Myocyte (in vitro differentiated cells): ENCODE measurements at regions not wholly inside any gene's neighbourhood (a gene's known extent, or its start where the extent isn't known, plus 50 kb on each side); places are given as distances from the start of the nearest gene placed in this dataset.

Source experiments
- DNase-seq: peaks from one replicate; pipeline ENCODE4 v3.0.0-alpha.2; 2012; ENCODE audit warnings: low read depth

DNA sequence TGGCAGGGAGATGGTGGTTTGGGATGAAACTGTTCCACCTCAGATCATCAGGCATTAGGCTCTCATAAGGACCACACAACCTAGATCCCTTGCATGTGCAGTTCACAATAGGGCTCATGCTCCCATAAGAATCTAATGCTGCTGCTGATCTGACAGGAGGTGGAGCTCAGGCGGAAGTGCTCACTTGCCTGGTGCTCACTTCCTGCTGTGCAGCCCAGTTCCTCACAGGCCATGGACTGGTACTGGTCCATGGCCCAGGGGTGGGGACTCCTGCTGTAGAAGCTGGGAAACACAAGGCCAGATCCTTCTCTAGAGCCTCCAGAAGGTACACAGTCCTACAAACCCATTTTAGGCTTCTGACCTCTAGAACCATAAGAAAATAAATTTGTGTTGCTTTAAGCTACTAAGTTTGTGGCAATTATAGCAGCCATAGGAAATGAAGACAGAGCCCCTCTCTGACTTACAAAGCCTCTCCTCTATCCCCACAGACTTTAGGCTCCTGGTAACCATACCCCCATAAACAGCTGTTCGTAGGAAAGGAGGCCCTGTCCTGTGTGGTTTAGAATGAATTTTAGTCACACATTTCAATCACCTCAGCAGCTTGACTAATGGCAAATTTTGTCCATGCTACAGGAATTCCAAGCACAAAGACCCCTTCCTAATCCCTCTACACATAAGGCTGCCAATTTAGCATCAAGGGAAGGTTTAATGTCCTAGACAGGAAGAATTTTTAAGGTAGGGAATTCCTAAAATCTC lies 206.1 kb upstream of the PHYHIPL start:
- no peak for DNase-seq

DNA sequence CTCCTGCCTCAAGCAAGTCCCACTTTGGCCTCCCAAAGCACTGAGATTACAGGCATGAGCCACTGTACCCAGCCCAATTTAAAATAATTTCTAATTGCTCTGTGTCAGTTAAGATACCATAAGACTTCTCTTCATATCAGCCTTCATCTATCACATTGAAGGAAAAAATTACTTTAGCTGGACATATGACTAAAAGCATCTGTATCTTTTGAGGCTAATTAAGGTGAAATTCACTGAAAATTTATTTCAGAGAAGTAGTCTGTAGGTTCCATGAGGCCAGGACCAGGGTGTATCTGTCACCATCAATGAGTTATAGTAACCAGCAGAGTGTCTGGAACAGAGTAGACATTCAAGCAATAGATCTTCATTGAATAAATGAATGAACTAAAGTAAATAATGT lies 205.2 kb upstream of the PHYHIPL start:
- DNase-seq = no peak

DNA sequence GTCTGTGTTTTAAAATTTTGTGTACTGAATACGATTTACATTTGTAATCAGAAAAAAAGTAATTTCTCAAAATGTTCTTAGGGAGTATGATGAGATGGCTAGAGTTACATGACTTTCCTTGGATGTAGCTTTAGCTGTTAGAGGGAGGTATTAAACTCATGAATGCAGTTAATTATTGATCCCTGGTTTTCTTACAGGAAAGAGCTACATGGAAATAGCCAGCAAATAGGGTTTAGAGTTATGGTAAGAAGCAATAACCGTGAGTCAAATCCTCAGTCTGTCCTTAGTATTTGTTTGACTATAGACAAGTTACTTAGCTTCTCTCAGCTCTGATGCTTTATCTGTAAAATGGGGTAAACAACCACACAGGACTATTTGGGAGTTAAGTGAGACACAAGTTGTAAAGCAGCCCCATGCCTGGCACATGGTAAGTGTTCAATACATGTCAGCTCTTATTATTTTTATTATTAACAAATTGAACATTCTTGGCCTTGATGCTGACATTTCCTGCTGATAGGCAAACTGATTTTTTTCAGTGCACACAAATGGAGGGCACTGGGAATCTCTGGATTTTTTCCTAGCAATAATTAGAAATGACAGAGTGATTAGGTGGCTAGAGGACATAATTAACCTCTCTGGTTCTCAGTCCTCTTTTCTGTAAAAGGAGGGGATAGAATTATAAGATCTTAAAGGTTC lies 204.5 kb upstream of the PHYHIPL start:
- no peak for DNase-seq

DNA sequence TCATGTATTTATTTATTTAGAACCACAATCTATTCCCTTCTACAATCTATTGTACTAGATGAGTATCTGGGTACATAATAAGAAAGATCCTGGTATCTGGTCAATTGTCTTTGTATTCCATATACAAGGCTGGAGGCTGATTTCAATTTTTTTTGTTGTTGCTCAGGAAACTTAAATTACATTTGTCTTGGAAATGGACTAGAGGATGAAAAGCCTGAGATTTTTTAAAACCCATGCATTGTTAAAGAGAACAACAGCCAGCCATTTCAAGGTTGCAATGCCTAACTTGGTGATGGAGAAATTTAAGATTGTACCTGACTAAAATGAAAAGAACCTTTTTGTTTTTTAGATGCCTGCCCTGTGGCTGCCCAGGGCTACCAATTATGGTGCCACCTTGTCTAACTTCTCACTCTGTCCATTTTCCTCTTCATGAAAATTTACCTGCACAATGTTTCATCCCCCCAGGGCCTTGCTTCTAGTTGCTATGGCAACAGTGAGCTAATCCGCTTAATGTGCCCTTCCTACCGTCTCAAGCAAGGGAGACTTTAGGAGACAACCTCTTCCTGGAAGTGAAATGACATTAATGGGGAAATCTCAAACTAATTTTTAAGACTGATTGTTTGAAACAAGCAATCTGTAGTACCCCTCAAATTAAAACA lies 203.7 kb upstream of the PHYHIPL start:
- DNase-seq = no peak

DNA sequence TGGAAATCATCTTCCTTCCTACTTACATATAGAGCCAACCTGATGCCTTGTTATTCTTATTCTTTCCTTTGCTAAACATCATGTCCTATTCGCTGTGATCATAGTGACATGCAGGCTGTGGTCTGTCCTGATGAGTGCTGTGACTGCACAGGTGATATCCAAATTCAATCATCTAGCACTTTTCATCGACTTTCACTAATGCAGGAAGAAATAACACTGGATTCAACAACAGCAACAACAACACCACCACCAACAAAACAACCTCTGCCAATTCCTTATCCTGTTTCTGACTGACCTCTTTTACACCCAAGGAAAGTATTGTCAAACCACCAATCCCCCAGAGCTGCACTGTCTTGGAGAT lies 203.2 kb upstream of the PHYHIPL start:
- no peak for DNase-seq

DNA sequence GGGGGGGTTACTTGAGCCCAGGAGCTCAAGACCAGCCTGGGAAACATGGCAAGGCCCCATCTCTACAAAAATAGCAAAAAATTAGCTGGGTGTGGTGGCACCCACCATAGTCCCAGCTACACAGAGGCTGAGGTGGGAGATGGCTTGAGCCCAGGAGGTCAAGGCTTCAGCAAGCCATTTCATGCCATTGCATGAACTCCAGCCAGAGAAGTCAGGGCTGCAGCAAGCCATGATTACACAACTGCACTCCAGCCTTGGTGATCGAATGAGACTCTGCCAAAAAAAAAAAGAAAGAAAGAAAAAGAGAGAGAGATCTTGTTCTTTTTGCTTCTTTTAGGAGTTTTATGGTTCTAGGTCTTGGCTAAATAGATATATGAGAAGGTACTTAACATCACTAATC lies 200.2 kb upstream of the PHYHIPL start:
- DNase-seq = no peak

DNA sequence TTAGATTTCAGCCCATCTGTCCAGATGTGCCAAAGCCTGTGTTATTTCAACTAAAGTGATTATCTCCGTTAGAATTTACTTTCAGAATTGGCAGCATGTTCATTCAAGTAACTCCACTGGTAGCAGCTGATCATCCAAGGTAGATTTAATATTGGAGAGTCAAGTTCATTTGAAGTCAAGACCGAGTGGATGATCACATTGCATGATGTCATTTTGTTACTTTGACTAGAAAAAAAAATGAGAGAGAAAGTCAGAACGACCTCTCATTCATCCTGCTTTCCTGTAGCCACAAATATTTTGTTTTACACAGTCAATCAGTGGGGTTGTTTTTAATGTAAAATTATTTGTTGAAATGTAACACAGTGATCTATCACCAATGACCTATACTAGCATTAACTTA lies 196.7 kb upstream of the PHYHIPL start:
- DNase-seq = no peak

DNA sequence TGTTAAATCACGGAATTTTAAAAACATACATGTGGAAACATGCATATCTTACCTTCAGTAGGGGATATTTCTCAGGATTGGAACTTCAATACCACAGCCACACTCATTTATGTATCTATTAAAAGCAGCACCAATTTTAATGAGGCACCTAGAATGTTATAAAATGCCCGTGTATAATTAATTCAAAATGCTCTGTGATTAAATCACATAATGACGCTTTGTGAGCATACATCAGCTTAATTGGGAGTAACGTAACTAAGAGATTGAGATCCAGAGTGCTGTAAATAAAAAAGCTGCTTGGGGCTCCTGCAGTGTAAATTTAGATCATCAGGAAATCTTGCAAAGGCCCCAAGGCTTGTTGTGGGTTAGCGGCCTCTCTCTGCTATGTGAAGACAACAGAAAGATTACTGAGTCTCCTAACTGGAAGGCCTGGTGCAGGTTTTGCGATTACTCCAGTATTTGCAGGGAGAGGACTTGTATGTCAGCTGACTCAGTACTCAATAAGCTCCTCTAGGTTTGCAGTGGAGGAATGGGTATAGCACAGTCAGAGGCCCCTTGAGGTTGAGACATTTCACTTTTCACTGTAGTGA lies 195.5 kb upstream of the PHYHIPL start:
- DNase-seq = no peak

DNA sequence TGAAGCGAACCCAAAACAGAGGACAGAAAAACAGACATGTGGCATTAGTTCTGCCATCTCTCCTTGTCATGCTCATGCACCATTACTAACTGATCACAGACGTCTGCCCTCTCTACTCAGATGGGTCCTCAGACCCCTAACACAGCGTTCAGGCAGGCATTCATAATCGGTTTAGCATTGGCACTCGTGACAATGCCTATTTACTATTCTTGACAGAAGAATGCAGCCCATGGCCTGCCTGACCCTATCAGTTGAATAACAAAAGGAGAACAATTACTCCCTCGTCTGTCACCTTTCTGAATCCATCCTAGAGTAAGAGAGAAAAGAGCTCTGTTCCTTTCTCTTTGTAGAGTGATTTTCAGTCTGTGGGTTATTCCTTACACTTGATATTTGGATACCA lies 194.6 kb upstream of the PHYHIPL start:
- no peak for DNase-seq

DNA sequence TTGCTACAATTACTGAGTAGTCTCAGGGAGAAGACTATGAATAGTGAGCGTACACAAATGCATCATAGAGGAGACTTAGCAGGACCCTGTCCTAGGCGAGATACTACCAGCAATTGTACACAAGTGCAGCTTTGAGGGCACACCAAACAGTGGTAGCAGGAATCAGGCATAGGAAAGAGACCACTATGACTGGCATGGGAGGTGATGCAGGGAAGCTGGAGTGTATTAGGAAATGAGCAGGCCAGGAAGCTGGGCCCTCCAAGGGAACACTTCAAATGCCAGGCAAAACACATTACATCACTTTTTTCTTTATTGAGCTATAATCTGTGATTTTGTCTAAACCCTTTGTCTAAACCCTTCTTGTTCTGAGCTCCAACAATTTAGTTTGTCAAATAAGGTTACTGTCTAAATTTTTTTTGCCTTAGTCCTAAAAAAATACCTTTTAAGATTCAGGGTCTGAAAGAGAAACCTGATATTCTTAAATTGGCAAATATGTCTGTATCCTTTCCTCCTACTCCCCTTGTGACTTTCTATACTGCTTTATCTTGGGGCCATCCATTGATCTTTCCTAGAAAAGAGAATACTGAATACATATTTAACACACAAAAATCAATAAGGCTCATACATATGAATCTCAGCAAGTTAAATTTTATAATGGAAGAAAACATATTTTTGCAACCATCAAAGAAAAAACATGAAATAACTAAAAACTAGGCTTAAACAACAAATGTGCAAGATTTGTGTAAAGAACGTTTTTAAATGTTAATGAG lies 193.8 kb upstream of the PHYHIPL start:
- DNase-seq = no peak

DNA sequence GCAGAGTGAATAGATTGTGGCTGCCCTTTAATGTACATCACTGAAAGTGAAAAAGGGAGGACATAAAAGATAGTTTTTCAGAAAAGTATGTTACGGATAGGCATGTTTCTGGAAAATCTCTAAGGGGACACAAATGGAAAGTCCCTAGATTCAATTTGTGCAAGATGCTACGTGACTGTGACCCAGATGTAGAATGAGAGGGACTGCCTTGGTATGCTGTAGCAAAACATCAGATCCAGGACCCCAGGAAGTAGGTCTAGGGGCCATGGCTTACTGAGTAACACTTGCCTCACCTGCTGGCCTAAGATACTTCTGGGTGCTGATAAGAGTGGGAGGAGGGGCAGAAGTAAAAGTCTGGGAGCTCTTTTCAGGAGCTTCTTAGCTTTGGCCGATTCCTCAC lies 191.2 kb upstream of the PHYHIPL start:
- DNase-seq = no peak

DNA sequence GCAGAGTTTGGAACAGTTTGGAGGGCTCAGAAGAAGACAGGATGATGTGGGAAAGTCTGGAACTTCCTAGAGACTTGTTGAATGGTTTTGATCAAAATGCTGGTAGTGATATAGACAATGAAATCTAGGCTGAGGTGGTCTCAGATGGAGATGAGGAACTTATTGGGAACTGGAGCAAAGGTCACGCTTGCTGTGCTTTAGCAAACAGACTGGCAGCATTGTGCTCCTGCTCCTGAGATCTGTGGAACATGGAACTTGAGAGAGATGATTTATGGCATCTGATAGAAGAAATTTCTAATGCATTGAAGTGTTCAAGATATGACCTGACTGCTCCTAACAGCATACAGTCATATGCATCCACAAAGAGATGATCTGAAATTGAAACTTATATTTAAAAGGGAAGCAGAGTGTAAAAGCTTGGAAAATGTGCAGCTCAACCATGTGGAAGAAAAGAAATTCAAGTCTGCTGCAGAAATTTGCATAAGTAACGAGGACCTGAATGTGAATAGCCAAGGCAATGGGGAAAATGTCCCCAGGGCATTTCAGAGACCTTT lies 186.9 kb upstream of the PHYHIPL start:
- no peak for DNase-seq

DNA sequence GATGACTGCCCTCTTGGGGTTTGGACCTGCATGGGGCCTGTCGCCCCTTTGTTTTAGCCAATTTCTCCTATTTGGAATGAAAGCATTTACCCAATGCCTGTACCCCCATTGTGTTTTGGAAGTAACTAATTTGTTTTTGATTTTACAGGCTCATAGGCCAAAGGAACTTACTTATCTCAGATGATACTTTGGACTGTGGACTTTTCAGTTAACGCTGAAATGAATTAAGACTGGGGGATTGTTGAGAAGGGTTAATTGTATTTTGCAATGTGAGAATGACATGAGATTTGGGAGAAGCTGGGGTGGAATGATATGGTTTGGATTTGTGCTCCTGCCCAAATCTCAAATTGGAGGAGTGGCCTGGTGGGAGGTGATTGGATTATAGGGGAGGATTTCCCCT lies 185.8 kb upstream of the PHYHIPL start:
- DNase-seq = no peak

DNA sequence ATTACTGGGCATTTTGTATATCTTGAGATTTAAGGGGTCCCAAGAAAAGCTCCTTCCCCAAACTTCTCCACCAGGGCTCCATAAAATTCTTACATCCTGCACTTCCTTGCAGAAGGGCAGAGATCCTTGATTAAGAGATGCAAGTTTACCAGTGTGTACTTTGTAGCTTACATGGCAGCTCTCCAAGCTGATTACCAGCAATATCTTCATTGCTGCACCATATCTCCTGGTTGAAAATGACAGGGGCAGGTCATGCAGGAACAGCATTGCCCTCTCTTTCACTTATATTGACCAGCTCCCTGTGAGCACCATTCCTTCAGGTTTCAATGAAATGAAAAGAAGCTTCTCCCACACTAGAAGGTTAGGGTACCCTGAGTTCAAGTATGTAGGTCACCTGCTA lies 184.6 kb upstream of the PHYHIPL start:
- DNase-seq = no peak

DNA sequence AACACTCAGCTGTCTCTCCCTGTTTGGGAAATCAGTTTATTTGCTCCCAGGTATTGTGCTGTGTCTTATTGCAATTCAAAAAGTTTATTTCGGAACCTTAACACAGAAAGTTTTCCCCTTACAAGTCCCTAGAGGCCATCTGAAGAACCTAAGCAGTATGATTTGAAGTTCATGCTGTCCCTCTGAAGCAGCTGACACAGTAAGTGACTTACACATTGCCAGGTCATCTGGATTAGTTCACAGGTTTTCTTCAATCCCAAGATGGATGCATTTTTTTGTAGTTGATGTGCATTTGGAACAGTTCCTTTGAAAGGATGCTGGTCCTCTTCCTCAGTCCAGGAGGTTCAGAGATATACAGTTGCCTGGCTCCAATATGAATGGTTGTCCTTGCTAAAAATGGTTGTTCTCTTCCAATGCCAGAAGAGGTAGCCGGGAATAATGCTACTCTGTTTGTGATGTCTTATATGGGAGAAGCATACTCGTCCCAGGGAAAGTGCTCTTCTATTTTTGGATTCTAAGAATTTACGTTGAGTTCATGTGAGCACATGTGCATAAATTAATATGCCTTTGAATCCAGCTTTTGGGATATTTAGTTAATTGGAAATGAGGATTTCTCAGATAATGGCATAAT lies 183.5 kb upstream of the PHYHIPL start:
- no peak for DNase-seq

DNA sequence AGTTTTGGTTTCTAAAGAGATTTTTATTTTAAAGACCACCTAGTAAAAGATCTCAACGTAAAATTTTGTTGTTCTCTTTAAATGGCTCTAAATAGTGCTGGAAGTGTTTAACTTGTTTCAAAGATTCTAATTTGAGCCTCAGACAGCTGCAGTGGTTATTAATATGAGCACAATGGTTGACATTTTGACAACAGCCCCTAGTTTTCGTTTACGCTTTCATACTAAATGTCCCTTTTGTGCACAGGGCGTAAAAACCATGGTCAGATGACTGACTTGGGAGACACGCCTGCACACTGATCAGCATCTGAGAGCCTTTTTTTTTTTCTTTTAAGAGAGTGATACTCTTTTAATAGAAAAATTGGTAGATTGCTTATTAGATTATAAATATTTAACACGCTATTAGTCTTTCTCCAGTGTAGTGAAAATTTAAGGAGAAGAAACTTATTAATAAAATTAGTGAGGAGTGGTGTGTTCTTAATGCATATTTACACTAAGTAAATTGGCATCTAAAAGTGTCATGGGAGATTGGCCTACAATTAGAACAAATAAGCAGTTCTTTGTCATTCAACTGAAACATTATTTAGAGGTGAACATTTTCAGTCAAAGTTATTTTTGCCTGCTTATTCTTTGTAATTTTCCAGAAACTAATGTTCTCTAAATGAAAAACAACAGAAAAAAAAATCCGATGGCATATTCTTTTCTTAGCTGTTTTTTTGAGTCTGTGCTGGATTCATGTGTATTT lies 182.8 kb upstream of the PHYHIPL start:
- DNase-seq = peak; percentile 44

DNA sequence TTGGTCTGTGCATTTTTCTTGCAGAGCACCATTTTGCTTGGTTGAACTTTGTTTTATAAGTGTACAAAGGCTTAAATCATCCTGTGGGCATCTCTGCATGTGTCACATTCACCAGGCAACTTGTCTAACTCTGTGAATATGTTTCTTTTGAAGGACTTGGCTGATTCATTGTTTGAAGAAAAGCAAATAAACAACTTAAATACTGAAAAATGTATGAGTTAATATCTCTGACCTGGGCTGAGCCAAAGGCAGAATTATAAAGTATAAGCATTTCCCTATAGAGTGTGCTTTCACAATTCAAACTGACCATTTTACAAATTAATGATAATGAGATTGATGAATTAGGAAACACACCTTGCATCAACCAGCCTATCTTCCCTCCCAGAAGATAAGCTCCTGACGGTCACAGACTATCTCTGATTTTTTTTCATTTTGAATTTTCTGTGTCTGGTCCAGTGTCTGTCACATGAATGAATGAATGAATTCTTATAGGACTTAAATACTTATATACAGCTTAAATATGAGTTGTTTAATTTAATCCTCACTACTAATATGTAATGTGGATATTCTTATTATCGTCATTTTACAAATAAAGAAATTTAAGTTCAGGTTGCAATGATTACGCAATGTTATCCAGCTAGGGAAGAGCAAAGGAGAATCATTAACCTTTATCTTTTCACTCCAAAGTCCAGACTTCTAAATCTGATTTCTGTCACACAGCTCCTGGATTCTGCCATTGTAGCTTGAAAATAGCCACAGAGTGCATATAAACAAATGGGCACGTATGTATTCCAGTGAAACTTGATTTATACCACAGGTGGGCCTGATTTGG lies 182.0 kb upstream of the PHYHIPL start:
- DNase-seq = no peak

DNA sequence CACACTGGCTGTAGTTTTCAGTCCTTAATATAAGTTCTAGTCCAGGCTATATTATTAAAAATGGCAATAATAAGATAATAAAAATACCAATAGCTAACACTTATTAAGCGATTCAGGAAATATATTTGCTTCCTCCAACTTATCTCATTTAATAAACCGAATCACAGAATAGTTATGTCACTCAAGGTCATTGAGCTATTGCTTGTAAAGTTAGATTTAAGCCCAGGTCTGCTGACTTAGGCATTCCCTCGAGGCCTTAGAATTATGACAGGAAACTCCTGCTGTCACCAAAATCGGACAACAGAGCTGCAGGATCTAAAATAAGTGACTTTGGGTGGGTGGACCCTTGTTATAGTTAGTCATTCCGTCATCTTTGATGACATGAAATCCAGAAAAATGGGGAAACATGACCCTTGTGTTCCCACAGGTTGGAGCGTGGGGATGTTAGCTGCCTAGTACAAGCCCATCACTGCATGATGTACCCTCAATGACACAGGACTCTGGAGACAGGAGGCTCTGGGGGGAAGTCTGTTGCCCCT lies 181.3 kb upstream of the PHYHIPL start:
- no peak for DNase-seq

DNA sequence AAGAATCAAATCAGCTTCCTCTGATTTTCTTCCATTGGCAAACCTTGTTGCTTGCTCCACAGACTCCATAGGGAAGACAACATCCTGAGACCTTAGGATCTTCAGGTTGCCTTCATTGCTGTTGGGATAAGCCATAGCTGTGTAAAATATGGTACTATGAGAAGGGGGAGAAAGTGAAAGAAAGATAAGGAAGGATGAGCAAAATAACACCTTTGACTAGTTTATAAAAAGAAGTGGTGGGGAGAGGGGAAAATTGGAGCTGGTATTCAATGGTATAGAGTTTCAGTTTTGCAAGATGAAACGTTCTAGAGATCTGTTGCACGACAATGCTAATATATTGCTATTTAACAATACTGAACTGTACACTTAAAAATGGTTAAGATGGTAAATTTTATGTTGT lies 180.4 kb upstream of the PHYHIPL start:
- DNase-seq = no peak
